NCI-H1092 treated with DMSO at 0.1 percent for 48 hours (cell line): ENCODE measurements at regions not wholly inside any gene's neighbourhood (a gene's known extent, or its start where the extent isn't known, plus 50 kb on each side); places are given as distances from the start of the nearest gene placed in this dataset.

Experiments
- DNase-seq: peaks from one replicate; lab custom pipeline; 2025; lab: John Stamatoyannopoulos, UW

GRCh38 chr6:93779086-93779841 is 359.9 kb upstream of the EPHA7 start:
- no peak for DNase-seq

GRCh38 chr6:93759190-93759589 is 339.8 kb upstream of the EPHA7 start:
- DNase-seq: no peak

- no peak for DNase-seq
Observed at GRCh38 chr6:93751969-93752368, 332.6 kb upstream of the EPHA7 start.

- DNase-seq: no peak
Observed at GRCh38 chr6:93749930-93750329, 330.6 kb upstream of the EPHA7 start.

- DNase-seq: no peak
Observed at GRCh38 chr6:93749191-93749590, 329.8 kb upstream of the EPHA7 start.

- DNase-seq: no peak
Observed at GRCh38 chr6:93746892-93747291, 327.5 kb upstream of the EPHA7 start.

DNA sequence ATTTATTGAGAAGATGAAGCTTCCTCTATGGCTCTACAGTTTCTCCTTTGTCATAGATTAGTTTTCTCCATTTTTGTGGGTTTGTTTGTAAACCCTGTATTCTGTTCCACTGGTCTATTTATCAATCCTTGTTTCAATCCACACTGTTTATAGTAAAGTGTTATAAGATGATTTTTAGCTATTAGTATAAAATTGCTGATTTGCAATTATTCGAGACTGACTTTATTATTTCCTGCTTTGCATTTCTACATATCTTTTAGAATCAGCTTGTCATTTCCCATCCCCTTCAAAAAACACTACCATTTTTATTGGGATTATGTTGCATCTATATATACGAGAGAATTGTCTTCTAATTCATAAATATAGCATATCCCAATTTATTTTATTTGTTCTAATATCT is 325.9 kb upstream of the EPHA7 start:
- no peak for DNase-seq

DNA sequence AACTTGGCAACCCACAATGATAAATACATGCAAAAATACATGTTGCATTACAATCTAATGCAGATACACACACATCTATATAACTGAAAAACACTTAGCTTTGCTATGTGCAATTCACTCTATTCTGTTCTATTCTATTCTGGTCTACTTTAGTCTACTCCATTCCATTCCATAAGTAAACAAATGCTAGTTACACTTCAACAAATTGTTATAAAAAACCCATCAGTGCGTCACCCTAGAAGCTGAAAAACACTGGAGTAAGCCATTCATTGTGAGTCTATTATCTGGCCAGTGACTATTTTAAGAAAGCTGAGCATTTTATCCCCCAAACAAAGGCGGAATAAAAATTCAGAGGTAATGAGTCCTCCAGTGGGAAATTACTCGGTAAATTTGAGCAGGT is 315.7 kb upstream of the EPHA7 start:
- peak; percentile 12 for DNase-seq

GRCh38 chr6:93731306-93731705 is 311.9 kb upstream of the EPHA7 start:
- no peak for DNase-seq

DNA sequence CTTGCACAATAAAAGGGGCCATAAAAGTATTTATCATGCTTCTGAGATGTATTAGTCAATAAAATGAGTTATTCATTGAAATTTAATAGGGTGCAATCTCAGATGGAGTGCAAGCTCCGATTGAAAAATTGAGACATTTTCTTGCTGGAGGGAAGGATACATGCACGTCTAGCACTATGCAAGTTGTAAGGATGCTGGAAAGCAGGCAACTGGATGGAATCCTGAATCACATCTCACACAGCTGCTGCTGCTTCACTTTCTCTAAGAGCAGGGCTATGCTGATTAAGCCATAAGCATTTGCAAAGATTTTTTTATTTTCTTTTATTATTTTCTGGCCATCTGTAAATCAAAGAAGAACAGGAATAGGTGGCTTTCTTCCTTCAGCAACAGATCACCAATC is 308.8 kb upstream of the EPHA7 start:
- DNase-seq: no peak

GRCh38 chr6:93727447-93727846 is 308.1 kb upstream of the EPHA7 start:
- no peak for DNase-seq

DNA sequence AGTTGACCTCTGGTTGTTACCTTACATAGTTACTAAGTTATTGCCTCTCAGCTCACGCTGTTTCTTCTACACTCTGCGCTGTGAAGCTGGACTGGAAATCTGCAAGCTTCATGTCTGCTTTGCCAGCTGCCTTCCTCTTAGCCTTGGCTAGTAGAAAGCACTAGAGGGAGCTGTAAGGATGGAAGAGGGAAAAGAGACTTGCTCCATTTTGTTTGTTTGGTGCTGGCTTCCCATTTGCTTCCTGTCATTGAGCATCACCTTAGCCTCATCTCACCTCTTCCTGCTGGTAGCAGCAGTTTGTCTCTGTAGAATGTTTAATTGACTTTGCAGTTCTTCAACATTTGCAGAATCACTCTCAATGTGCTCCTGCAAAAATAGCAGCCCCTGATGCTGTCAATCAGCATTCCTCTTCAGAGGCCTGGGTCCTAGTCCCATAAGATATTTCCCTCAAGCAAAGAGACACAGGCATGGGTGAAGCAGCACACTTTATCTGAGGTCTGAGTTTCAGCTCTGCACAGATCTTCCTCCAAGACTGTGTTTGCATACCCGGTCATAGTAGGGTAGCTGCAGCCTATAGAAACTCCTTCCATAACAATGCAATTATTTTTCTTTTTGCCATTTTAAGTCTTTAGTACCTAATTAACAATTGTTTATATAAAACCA is 302.2 kb upstream of the EPHA7 start:
- peak; percentile 68 for DNase-seq

- no peak for DNase-seq
Observed at GRCh38 chr6:93713974-93714373, 294.6 kb upstream of the EPHA7 start.

DNA sequence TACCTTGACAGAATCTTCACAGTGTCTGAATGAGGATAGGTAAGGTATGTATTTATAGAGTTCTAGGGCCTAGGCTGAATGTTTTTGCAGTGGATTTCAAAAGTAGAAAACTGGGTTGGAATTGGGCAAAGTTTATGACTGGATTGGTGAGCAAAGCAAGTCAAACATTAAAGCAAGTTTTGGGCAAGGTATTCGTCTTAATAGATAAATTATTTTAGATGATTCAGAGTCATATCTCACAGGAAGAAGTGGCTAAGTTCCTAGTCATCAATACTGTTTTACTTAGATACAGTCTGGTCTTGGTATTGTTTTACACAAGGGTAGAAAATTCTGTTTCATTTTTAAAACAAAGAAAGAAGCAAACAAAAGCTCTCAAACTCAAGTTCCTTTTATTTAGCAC is 284.1 kb upstream of the EPHA7 start:
- no peak for DNase-seq

DNA sequence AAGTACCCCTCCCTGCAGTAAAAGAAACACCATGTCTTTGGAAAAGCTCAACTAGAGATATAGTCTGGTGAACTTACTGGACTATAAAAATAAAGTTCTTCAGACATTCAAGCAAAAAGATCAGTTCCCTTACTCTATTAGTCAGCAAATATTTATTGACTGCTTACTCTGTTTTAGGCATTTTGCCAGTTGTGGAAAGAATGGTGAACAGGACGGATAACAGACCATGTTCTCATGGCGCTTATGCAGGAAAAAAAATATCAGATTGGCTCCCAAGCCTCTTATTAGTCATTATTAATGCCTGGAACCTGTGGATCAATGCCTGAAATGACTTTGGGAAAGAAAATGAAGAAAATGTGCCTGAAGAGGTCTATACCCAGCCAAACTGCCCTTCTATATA is 282.2 kb upstream of the EPHA7 start:
- no peak for DNase-seq

- no peak for DNase-seq
Observed at GRCh38 chr6:93685494-93685893, 266.1 kb upstream of the EPHA7 start.

GRCh38 chr6:93684339-93684738 is 265.0 kb upstream of the EPHA7 start:
- DNase-seq: no peak

DNA sequence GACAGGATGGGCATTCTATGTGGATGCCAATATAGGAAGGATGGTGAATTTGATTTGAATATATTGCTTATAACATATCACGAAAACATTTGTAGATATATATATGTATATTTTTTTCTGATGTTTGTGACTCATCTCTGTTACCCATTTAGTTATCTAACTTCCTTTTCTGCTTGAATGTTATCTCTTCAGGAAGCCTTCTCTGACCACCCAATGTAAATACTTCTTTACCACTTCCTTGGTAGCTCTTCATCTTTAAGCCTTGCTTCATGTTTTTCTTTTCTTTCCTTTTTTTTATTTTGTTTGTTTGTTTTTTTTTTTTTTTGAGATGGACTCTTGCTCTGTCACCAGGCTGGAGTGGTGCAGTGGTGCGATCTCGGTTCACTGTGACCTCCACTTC is 260.5 kb upstream of the EPHA7 start:
- no peak for DNase-seq

DNA sequence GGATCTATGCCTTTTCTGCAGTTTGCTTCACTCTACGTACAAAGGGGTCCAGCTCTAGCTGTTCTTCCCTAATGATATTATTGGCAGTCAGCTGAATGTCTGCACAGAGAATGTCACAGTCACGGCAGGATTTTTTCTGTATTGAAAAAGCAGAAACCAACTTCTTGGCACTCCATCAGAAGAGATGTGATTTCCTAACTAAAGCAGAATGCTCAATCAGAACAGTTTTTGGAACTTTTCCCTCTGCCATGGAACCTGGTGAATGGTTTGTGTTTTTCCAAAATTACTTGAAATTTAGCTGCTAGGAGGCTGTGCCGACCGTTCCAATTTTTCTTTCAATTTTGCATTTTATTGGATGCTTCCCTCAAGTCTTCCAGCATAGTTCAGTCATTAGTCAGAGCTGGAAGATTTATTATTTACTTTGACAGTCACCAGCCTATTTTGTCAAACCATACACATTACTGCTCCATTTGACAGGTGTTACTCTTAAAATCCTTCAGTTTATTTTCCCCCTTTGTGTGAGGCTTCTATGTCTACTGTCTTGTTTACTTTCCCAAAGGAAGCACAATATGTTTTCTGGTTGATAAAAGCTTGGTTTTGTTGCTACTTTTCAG is 259.6 kb upstream of the EPHA7 start:
- peak; percentile 5 for DNase-seq

GRCh38 chr6:93677264-93677965 is 258.1 kb upstream of the EPHA7 start:
- no peak for DNase-seq

GRCh38 chr6:93676581-93676980 is 257.2 kb upstream of the EPHA7 start:
- DNase-seq: no peak

DNA sequence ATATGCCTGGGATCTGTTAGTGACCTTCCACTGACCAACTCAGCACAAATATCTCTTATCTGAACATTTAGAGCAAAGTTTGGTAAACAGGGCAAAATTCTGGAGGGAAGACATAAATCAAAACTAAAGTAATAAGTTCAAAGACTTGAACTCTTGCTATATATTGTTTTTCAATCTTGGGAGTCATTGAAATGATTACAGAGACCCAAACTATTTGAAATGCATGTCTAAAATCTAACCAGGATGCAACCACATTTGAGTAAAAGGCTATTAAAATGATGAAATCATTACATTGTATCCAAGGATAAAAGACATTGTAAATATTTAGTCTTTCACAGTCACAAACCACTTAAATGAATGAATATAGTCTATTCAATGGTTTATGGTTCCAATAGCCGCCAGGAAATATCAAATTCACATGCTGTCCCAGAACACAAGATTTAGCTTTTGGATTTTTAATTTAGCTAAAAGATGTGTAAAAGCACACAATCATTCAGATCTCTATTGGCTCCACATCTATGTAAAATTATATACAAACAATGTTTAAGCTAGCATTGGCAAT is 256.6 kb upstream of the EPHA7 start:
- DNase-seq: peak; percentile 1
